Caco-2 (cell line): ENCODE measurements at regions not wholly inside any gene's neighbourhood (a gene's known extent, or its start where the extent isn't known, plus 50 kb on each side); places are given as distances from the start of the nearest gene placed in this dataset.

ENCODE experiments used
- BruUV-seq: library from RNA; stranded (reverse); fragments of 400-500 nt; replicated peaks from 2 replicates; lab custom pipeline; 2021; lab: Mats Ljungman, UMichigan
- CTCF ChIA-PET: fragments of 300-600 bp; sonication (Branson Sonifier 250); formaldehyde crosslinking; loops from one replicate; lab custom pipeline; 2022; ENCODE audit warnings: antibody characterized with exemption; lab: Charles Lee
- POLR2A ChIA-PET: fragments of 300-600 bp; sonication (Branson Sonifier 250); formaldehyde crosslinking; loops from one replicate; lab custom pipeline; 2022; ENCODE audit warnings: antibody characterized with exemption; lab: Charles Lee
- DNase-seq, 2 experiments: peaks; one replicate each; pipeline versions ENCODE4 v3.0.0 to v3.0.0-alpha.2; 2020 to 2022
- H3K27me3 ChIP-seq: replicated peaks from 2 replicates; pipeline ENCODE4 v1.6.0; 2011; ENCODE audit warnings: low read length; ENCODE audit not compliant: control insufficient read depth, insufficient read depth
- H3K36me3 ChIP-seq: 2 replicates; pipeline ENCODE4 v1.5.1; 2011; ENCODE audit warnings: low read length; ENCODE audit not compliant: control insufficient read depth, insufficient read depth
- H3K4me1 ChIP-seq: fragments of 250-450 bp; sonication (Bioruptor Pico); 2 replicates; pipeline ENCODE4 v1.5.1; 2020; ENCODE audit warnings: mild to moderate bottlenecking
- H3K4me3 ChIP-seq: 2 replicates; pipeline ENCODE4 v1.5.1; 2011; ENCODE audit warnings: low read depth, mild to moderate bottlenecking, control low read depth, low read length
- H3K9me3 ChIP-seq: fragments of 250-450 bp; sonication (Bioruptor Pico); 2 replicates; pipeline ENCODE4 v1.5.1; 2020; ENCODE audit warnings: mild to moderate bottlenecking, moderate library complexity
- H3K27ac Mint-ChIP-seq: one replicate; pipeline ENCODE4 v1.8.0; 2022; ENCODE audit warnings: mixed read lengths; ENCODE audit not compliant: unreplicated experiment
- H3K27me3 Mint-ChIP-seq: one replicate; pipeline ENCODE4 v1.8.0; 2022; ENCODE audit warnings: mixed read lengths; ENCODE audit not compliant: insufficient read depth, unreplicated experiment
- H3K36me3 Mint-ChIP-seq: one replicate; pipeline ENCODE4 v1.8.0; 2022; ENCODE audit warnings: mild to moderate bottlenecking, mixed read lengths; ENCODE audit not compliant: insufficient read depth, unreplicated experiment
- H3K4me1 Mint-ChIP-seq: one replicate; pipeline ENCODE4 v1.8.0; 2022; ENCODE audit warnings: low read depth, mixed read lengths; ENCODE audit not compliant: unreplicated experiment
- H3K4me3 Mint-ChIP-seq: one replicate; pipeline ENCODE4 v1.8.0; 2022; ENCODE audit warnings: mild to moderate bottlenecking, moderate library complexity, mixed read lengths; ENCODE audit not compliant: unreplicated experiment
- H3K9me3 Mint-ChIP-seq: one replicate; pipeline ENCODE4 v1.8.0; 2022; ENCODE audit warnings: mixed read lengths; ENCODE audit not compliant: unreplicated experiment
- intact Hi-C: fragments of 100-400 bp; cut with micrococcal nuclease; formaldehyde crosslinking; loops from one replicate; pipeline ENCODE4 v1.10.0; 2022; ENCODE audit not compliant: unreplicated experiment
- TF ChIP-seq, protein P1 (sequence below), 2 experiments: fragments of 200-600 bp in 1 of 2; IDR thresholded peaks; 1 replicate in 1 of 2; 2 replicates in 1 of 2; pipeline versions ENCODE4 v1.5.1 to v1.8.0; 2011 to 2022; ENCODE audit warnings: antibody characterized with exemption in 1 of 2, control low read depth in 1 of 2, inconsistent platforms in 1 of 2, low read depth in 1 of 2, low read length in 1 of 2, mild to moderate bottlenecking in 1 of 2, moderate library complexity in 1 of 2; ENCODE audit not compliant: insufficient read depth in 1 of 2, severe bottlenecking in 1 of 2, unreplicated experiment in 1 of 2

DNA sequence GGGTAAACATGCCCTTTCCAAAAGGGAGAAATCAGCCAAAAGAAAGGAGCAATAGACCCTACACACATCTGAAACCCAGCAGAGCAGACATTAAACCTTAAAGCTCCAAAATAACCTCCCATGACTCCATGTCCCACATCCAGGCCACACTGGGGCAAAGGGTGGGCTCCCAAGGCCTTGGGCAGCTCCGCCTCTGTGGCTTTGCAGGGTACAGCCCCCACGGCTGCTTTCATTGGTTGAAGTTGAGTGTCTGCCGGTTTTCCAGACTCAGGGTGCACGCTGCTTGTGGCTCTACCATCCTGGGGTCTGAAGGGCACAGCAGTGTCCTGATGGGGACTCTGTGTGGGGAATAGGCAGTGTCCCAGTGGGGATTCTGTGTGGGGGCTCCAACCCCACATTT lies 146.5 kb downstream of the ZDHHC21 start:
- H3K9me3 ChIP-seq: no peaks in the 10 kb centered on the region
- H3K4me1 Mint-ChIP-seq: no peaks in the 10 kb centered on the region
- POLR2A ChIA-PET: no interaction called here
- no peak overlapping the region for H3K27ac Mint-ChIP-seq
- no peaks in the 10 kb centered on the region for H3K36me3 ChIP-seq
- no peaks in the 10 kb centered on the region for H3K9me3 Mint-ChIP-seq
- no peak overlapping the region for H3K4me3 Mint-ChIP-seq
- DNase-seq: no peak
- no peaks in the 10 kb centered on the region for H3K27me3 ChIP-seq
- CTCF ChIA-PET: no interaction called here
- no peaks in the 10 kb centered on the region for H3K4me1 ChIP-seq
- BruUV-seq: no TSS peak
- H3K4me3 ChIP-seq: no peak overlapping the region
- intact Hi-C loops: no loop called here
- TF ChIP-seq, protein P1, sequence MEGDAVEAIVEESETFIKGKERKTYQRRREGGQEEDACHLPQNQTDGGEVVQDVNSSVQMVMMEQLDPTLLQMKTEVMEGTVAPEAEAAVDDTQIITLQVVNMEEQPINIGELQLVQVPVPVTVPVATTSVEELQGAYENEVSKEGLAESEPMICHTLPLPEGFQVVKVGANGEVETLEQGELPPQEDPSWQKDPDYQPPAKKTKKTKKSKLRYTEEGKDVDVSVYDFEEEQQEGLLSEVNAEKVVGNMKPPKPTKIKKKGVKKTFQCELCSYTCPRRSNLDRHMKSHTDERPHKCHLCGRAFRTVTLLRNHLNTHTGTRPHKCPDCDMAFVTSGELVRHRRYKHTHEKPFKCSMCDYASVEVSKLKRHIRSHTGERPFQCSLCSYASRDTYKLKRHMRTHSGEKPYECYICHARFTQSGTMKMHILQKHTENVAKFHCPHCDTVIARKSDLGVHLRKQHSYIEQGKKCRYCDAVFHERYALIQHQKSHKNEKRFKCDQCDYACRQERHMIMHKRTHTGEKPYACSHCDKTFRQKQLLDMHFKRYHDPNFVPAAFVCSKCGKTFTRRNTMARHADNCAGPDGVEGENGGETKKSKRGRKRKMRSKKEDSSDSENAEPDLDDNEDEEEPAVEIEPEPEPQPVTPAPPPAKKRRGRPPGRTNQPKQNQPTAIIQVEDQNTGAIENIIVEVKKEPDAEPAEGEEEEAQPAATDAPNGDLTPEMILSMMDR (IDR thresholded peaks at IDR 0.05; ENCODE audit: insufficient read depth in 1 of 2, low read depth in 1 of 2, low read length in 1 of 2, severe bottlenecking in 1 of 2, unreplicated experiment in 1 of 2): no peak
- H3K27me3 Mint-ChIP-seq: no peaks in the 10 kb centered on the region
- H3K36me3 Mint-ChIP-seq: no peaks in the 10 kb centered on the region

GRCh38 chr9:14542071-14542470 lies 151.2 kb downstream of the ZDHHC21 start:
- H3K36me3 Mint-ChIP-seq: no peaks in the 10 kb centered on the region
- CTCF ChIA-PET: no interaction called here

DNA sequence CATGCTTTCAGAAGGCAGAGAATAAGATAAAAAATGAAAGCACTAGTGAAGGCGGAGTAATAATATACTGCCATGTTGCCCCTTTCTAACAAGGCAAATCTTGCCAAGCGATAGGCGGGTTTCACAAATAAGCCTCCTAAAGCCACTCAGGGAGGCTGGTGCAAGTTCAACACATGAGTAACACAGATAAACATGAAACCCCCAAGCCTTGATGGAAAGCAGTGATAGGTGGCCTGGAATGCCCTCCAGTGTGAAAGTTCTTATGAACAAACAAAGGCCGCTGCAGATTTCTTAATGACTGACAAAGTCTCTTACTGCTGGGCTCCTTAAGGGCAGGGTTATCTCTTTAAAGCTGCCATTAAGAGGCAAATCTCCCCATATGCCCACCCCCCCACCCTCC lies 154.7 kb downstream of the ZDHHC21 start:
- ChIA-PET CTCF (no interaction called here), POLR2A (no interaction called here)
- intact Hi-C loops: no loop called here
- no peaks in the 10 kb centered on the region for H3K27me3 ChIP-seq
- BruUV-seq: no TSS peak
- H3K4me1 ChIP-seq: no peaks in the 10 kb centered on the region
- peaks cover 5% of the 10 kb centered on the region for H3K4me1 Mint-ChIP-seq
- TF ChIP-seq, protein P1 (IDR thresholded peaks at IDR 0.05; ENCODE audit: insufficient read depth in 1 of 2, low read depth in 1 of 2, low read length in 1 of 2, severe bottlenecking in 1 of 2, unreplicated experiment in 1 of 2): no peak
- DNase-seq: no peak
- no peaks in the 10 kb centered on the region for H3K36me3 ChIP-seq
- H3K4me3 ChIP-seq: no peak overlapping the region
- no peak overlapping the region for H3K27ac Mint-ChIP-seq
- no peaks in the 10 kb centered on the region for H3K27me3 Mint-ChIP-seq
- H3K4me3 Mint-ChIP-seq: no peak overlapping the region
- no peaks in the 10 kb centered on the region for H3K9me3 Mint-ChIP-seq
- H3K36me3 Mint-ChIP-seq: no peaks in the 10 kb centered on the region
- no peaks in the 10 kb centered on the region for H3K9me3 ChIP-seq

More at GRCh38 chr9:14542071-14542470, 151.2 kb downstream of the ZDHHC21 start:
- intact Hi-C loops: no loop called here
- Histone ChIP-seq H3K4me3 (no peak overlapping the region), H3K27me3 (no peaks in the 10 kb centered on the region), H3K9me3 (no peaks in the 10 kb centered on the region), H3K36me3 (no peaks in the 10 kb centered on the region), H3K4me1 (no peaks in the 10 kb centered on the region)
- BruUV-seq: no TSS peak
- Mint-ChIP-seq H3K4me1 (no peaks in the 10 kb centered on the region), H3K27me3 (no peaks in the 10 kb centered on the region), H3K9me3 (no peaks in the 10 kb centered on the region), H3K27ac (no peak overlapping the region), H3K4me3 (no peak overlapping the region)
- DNase-seq: no peak
- POLR2A ChIA-PET: no interaction called here
- TF ChIP-seq, protein P1 (IDR thresholded peaks at IDR 0.05; ENCODE audit: insufficient read depth in 1 of 2, low read depth in 1 of 2, low read length in 1 of 2, severe bottlenecking in 1 of 2, unreplicated experiment in 1 of 2): no peak
